Neural cell (in vitro differentiated cells): ENCODE measurements at regions not wholly inside any gene's neighbourhood (a gene's known extent, or its start where the extent isn't known, plus 50 kb on each side); places are given as distances from the start of the nearest gene placed in this dataset.

ENCODE experiments used
- CTCF ChIP-seq: fragments of 450-650 bp; IDR thresholded peaks from 2 replicates; pipeline ENCODE4 v1.5.1; 2014; ENCODE audit warnings: antibody characterized with exemption, mild to moderate bottlenecking, moderate library complexity; ENCODE audit not compliant: poor library complexity, severe bottlenecking
- EP300 ChIP-seq: fragments of 450-650 bp; conservative IDR thresholded peaks from 2 replicates; pipeline ENCODE4 v1.6.1; 2014; ENCODE audit warnings: antibody characterized with exemption, mild to moderate bottlenecking, moderate library complexity; ENCODE audit not compliant: poor library complexity, severe bottlenecking
- EZH2 ChIP-seq: fragments of 200-600, 300-800 bp; shearing (Covaris generic), sonication (generic); IDR thresholded peaks from 2 replicates; pipeline ENCODE4 v1.6.1; 2014; ENCODE audit warnings: antibody characterized with exemption, low read length, borderline replicate concordance, mild to moderate bottlenecking; ENCODE audit not compliant: insufficient read depth, poor library complexity, severe bottlenecking
- REST ChIP-seq: IDR thresholded peaks from 2 replicates; pipeline ENCODE4 v1.6.1; 2012; ENCODE audit warnings: borderline replicate concordance
- TAF1 ChIP-seq: IDR thresholded peaks from 2 replicates; pipeline ENCODE4 v1.6.1; 2012; ENCODE audit warnings: low read depth

GRCh38 chr16:48022496-48022895 lies 133.3 kb downstream of the ABCC12 start:
- TF ChIP-seq EP300 (no peak), CTCF (no peak), TAF1 (no peak), REST (no peak), EZH2 (no peak)
